ENCODE measurements at regions not wholly inside any gene's neighbourhood (a gene's known extent, or its start where the extent isn't known, plus 50 kb on each side); places are given as distances from the start of the nearest gene placed in this dataset.

DNA sequence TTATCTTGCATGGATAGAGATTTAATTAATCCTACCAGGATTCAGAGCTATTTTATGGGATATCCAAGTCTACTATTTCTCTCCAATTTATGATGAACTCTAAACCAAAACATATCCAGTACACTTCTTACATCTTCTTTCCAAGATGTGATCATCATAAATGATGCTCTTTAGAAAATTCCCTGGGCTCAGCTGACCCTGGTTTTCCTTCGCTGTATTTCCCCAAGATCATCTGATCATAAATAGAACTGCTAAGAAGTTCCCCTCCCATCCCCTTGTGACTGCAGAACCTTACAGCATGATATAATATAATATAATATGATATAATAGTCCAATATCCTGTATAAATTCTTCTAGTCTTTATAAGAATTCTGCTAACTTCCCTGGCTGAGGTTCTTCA lies 114.6 kb upstream of the LYZL2 start:
- TF ChIP-seq HDAC2 (IDR thresholded peaks at IDR 0.05; ENCODE audit: borderline replicate concordance in 1 of 2, low read depth in 2 of 2, low read length in 2 of 2) = no peak
- TF ChIP-seq TAF1 (IDR thresholded peaks at IDR 0.05; ENCODE audit: low read depth, low read length) = no peak
- TF ChIP-seq, protein P1, sequence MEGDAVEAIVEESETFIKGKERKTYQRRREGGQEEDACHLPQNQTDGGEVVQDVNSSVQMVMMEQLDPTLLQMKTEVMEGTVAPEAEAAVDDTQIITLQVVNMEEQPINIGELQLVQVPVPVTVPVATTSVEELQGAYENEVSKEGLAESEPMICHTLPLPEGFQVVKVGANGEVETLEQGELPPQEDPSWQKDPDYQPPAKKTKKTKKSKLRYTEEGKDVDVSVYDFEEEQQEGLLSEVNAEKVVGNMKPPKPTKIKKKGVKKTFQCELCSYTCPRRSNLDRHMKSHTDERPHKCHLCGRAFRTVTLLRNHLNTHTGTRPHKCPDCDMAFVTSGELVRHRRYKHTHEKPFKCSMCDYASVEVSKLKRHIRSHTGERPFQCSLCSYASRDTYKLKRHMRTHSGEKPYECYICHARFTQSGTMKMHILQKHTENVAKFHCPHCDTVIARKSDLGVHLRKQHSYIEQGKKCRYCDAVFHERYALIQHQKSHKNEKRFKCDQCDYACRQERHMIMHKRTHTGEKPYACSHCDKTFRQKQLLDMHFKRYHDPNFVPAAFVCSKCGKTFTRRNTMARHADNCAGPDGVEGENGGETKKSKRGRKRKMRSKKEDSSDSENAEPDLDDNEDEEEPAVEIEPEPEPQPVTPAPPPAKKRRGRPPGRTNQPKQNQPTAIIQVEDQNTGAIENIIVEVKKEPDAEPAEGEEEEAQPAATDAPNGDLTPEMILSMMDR (IDR thresholded peaks at IDR 0.05; ENCODE audit: control extremely low read depth in 1 of 3, insufficient read depth in 1 of 3, low read depth in 1 of 3, low read length in 3 of 3) = no peak
- TF ChIP-seq POLR2A (IDR thresholded peaks at IDR 0.05; ENCODE audit: control extremely low read depth in 1 of 2, low read depth in 2 of 2, low read length in 2 of 2) = no peak
- TF ChIP-seq SP4 (IDR thresholded peaks at IDR 0.05; ENCODE audit: low read length) = no peak
- TF ChIP-seq, protein P2, sequence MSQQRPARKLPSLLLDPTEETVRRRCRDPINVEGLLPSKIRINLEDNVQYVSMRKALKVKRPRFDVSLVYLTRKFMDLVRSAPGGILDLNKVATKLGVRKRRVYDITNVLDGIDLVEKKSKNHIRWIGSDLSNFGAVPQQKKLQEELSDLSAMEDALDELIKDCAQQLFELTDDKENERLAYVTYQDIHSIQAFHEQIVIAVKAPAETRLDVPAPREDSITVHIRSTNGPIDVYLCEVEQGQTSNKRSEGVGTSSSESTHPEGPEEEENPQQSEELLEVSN (IDR thresholded peaks at IDR 0.05) = no peak

Data from H1 (cell line).